Activated T-helper 9 cell treated with anti-CD3 and anti-CD28 coated beads, Interleukin-2, amount 50 U/mL, for 16 hours (primary cell): ENCODE measurements at regions not wholly inside any gene's neighbourhood (a gene's known extent, or its start where the extent isn't known, plus 50 kb on each side); places are given as distances from the start of the nearest gene placed in this dataset.
"Not testable (repeated sequence)": the region's sequence is repeated elsewhere in the genome, so short reads cannot be mapped to it uniquely, and the experiment has no call there.

Experiments used
- DNase-seq: peaks from one replicate; pipeline ENCODE4 v3.0.0-alpha.2; 2020; ENCODE audit warnings: low read depth

DNA sequence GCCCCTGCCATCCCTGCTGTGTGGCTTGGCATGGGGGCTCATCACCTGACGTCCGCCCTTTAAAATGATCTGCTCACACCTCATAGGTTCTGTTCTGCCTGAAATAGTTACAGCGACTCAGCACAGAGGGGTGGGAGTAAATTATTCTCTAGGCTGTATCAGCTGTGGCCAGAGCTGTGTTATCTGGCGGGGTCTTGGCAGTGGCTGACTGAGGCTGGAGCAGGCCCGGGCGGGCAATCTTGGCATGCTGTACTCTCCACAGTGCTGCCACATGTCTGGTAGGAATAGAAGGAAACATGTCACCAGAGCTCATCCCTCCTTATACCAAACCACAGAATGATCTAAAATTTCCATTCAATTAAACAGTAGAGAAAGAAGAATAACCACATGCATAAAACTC, 499.9 kb upstream of the LMCD1 start:
- no peak for DNase-seq

GRCh38 chr3:8011902-8012301, 489.7 kb upstream of the LMCD1 start:
- DNase-seq: no peak

DNA sequence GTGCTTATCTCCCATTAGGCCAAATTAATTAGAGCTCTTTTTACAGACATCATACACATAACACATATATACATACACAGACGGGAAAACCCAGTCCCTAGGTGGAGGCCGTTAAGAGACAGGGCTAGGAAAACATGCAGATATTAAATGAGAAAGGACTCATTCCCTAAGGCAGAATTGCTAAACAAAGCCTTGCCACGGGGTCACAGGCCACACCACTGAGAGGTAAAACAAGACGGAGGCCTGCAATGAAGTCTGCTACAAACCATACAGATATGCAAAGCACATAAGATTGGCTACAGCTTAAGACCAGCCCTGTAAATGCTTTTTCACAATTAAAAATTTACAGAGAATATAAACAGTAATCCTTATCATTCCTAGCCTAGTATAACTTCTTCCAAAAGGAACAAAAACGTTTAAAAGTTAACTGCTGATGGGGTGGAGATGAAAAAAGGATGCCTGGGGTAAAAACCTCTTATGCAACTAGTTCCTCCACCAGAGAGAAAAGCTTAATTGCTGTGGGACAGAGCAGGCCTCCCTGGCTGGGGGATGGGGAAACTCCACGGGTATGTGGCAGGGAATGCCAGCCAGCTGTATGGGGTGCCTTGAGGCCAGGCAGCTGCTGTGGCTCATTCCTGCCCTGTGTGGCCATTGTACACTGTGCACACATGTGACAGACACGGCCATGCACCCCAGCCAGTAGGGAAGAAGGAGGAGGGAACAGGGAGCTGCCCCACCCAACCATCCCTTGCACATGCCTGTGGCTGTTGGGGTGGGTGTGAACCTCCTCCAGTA, 481.4 kb upstream of the LMCD1 start:
- DNase-seq: no peak

DNA sequence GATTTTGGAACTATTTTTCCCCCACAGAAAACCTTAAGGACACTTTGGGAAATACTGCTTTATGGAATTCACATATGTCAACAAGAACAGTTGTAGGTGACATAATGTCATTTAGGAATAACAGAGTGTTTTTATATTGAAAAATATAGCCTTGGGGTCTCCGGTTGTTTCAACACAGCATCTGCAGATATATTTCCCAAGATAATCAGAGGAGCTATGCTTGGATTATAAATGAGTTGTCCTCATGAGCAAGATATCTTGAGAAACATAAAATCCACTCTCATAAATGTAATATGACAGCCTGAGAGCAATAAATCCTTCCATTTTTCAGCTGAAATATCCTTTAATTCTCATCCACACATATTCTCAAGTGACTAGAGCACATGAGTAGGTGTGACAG, 473.7 kb upstream of the LMCD1 start:
- DNase-seq: no peak

- no peak for DNase-seq
Measured at GRCh38 chr3:8050283-8050682, 451.3 kb upstream of the LMCD1 start.

DNA sequence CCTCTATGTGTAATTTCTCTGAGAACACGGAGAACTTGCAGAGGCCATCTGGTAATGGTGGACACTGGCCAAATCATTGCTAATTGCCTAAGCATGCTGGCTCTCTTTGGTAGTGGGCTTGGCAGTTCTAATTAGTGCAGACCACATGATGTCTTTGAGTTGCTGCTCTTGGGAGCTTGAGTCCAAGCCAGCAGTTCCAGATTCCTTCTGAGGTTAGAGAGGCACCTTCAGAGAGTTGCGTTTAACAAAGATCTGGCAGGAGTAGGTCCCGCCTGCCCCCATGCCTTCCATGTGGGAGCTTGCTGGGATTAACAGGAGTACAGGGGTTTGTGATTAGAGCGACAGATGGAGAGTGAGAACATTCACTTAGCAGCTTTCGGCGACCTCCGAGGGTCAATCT, 449.0 kb upstream of the LMCD1 start:
- DNase-seq: no peak

DNA sequence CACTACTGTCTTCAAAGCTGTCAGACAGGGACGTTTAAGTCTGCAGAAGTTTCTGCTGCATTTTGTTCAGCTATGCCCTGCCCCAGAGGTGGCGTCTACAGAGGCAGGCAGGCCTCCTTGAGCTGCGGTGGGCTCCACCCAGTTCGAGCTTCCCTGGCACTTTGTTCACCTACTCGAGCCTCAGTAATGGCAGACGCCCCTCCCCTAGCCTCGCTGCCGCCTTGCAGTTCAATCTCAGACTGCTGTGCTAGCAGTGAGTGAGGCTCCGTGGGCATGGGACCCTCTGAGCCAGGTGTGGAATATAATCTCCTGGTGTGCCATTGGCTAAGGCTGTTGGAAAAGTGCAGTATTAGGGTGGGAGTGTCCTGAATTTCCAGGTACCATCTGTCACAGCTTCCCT, 433.5 kb upstream of the LMCD1 start:
- not testable (repeated sequence) for DNase-seq

- DNase-seq: no peak
Measured at GRCh38 chr3:8069471-8069870, 432.2 kb upstream of the LMCD1 start.

DNA sequence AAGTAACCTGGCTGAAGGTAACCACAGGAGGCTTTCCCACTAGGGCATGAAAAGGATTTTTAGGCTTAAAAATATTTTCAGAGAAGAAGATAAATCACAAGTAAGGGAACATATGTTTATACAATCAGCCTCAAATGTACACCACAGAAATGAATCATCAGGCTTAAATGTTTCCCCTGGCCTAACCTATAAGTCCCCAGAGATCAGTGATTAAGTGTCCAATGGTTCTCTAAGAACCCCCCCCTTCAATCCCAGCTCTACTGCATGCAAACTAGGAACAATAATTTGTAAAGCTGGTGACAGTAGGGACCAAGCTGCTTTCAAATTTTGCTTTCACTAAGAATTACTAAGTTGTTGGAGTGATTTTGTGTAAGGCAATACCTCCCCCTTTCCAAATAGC, 431.6 kb upstream of the LMCD1 start:
- DNase-seq: no peak

DNA sequence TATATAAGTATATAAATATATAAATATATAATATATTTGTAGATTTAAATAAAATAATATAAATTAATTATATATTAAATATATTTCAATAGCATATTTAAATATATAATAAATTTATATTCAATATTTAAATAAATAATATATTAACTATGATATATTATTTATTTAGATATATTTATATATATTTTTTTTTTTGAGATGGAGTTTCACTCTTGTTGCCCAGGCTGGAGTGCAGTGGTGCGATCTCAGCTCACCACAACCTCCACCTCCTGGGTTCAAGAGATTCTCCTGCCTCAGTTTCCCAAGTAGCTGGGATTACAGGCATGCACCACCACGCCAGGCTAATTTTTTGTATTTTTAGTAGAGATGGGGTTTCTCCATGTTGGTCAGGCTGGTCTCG, 426.9 kb upstream of the LMCD1 start:
- DNase-seq: not testable (repeated sequence)

- DNase-seq: no peak
Measured at GRCh38 chr3:8077126-8077525, 424.5 kb upstream of the LMCD1 start.

DNA sequence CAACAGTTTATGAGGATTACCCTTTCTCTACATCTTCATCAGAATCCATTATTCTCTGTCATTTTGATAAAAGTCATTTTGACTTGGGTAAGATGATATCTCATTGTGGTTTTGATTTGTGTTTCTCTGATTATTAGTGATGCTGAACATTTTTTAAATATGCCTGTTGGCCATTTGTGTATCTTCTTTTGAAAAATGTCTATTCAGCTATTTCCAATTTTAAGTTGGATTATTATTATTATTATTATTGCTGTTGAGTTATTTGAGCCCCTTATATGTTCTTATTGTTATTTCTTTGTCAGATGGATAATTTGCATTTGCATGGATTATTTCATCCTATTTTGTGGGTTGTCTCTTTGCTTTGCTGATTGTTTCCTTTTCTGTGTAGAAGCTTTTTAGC, 421.2 kb upstream of the LMCD1 start:
- DNase-seq: no peak

DNA sequence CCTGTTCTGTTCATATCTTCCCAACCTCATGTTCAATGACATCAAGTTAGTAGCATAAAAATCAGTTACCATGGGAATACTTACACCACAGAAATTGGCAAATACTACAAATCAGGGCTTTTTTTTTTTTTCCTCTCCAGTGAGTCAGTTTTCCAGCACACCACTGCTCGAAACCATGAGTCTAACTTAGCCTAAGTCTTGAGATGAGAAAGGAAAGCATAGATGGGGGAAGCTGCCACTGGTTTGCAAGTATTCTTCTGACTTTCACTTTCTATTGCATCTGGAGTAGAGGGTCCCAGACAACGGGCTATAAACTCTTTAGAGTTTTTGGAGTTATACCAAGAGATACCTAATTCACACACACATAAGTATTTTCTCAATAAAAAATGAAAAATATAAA, 416.1 kb upstream of the LMCD1 start:
- no peak for DNase-seq

- no peak for DNase-seq
Measured at GRCh38 chr3:8087951-8088350, 413.7 kb upstream of the LMCD1 start.

- no peak for DNase-seq
Measured at GRCh38 chr3:8094415-8094814, 407.2 kb upstream of the LMCD1 start.

GRCh38 chr3:8095724-8096123, 405.9 kb upstream of the LMCD1 start:
- no peak for DNase-seq

DNA sequence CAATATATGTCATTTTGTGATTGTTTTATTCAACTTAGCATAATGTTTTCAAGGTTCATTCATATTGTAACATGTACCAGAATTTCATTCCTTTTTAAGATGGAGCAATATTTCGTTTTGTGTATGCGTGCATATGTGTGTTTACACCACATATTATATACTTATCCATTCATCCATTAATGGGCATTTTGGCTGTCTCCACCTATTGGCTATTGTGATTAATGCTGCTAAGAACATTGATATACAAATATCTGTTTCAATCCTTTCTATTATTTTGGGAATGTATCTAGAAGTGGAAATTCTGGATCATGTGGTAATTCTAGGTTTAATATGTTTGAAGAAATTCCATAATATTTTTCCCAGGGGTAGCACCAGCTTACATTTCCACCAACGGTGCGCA, 403.9 kb upstream of the LMCD1 start:
- DNase-seq: no peak

- no peak for DNase-seq
Measured at GRCh38 chr3:8103954-8104353, 397.7 kb upstream of the LMCD1 start.

DNA sequence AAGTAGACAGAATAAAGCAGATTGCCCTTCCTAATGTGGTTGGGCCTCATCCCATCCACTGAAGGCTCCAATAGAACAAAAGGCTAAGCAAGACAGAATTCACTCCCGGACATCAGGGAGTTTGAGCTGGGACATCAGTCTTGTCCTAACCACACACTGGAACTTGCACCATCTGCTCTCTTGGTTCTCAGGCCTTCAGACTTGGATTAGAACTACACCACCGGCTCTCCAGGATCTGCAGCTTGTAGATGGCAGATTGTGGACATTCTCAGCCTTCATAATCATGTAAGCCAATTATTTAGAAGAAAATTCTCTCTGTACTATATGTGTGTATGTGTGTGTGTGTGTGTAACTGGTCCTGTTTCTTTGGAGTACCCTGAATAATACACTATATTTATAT, 394.7 kb upstream of the LMCD1 start:
- DNase-seq: no peak

DNA sequence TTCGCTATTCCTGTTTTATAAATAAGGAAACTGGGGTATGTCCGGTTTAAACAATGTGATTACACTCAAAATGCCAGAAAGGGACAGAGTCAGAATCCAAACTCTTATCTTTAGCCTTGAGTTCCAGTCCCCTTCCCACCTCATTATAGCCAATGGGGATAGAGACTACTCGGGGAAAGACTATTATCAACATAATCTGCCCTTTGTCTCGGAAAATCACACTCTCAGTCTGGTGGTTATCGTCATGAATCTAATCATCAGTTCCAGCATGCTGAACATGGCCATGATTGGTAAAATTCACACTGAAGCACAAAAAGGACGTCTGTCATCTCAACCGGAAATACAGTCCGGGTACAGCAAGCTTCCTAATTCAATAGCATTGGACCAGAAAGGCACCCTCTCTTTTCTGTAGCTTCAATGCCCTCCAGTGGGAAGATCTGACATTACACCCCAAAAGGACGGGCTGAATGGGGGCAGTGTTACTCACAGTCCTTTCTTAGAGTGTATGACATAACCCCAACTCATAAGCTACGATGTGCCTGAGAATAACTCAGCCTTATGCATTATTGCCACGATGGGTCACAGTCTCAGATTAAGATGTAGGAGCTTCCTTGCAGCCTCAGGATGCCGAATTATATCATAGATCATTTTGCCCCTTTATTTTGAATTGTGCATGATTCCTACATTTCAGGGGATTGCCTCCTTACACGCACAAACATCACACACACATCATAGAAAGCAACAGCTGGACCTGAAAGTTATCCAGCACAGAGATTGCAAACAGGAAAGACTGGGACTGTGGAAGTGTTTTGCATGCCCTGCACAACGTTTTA, 390.4 kb upstream of the LMCD1 start:
- DNase-seq: no peak

- no peak for DNase-seq
Measured at GRCh38 chr3:8112587-8112986, 389.0 kb upstream of the LMCD1 start.

DNA sequence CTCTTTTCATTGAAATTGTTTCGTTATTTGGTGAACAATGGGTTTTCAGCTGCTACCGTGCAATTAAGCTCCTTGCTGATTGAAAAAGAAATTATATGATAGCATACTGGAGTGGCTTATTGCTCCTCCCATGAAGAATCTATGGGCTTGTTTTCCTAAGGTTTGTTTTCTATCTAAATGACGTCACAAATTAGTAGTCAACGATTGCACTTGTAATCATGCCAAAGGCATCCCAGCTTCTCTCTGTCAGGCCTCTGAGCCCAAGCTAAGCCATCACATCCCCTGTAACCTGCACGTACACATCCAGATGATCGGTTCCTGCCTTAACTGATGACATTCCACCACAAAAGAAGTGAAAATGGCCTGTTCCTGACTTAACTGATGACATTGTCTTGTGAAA, 388.0 kb upstream of the LMCD1 start:
- no peak for DNase-seq

GRCh38 chr3:8128686-8129085, 372.9 kb upstream of the LMCD1 start:
- no peak for DNase-seq

DNA sequence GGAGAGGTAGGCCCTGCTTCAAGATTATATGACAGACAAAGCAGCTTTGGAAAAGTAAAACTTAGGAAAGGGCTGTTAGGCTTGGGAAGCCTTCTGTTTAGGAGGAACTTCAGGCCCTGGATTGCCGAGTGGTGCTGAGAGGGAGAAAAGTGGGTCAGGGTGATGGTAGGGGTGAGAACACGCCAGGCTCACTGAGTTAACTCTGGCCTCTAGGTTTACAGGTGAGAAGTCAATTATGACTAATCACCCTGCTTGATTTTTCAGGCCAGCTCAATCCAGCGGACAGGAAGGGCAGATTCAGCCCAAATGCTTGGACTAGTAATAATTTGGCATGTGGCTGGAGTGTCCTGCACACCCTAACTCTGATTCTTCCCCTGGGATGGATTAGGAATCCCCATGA, 365.1 kb upstream of the LMCD1 start:
- no peak for DNase-seq
